Activated naive CD4-positive, alpha-beta T cell treated with anti-CD3 and anti-CD28 coated beads, Interleukin-2, amount 50 U/mL, for 24 hours (primary cell): ENCODE measurements at regions not wholly inside any gene's neighbourhood (a gene's known extent, or its start where the extent isn't known, plus 50 kb on each side); places are given as distances from the start of the nearest gene placed in this dataset.

Source experiments
- H3K27ac Mint-ChIP-seq: one replicate; pipeline ENCODE4 v1.8.0; 2021; ENCODE audit warnings: mild to moderate bottlenecking, mixed read lengths
- H3K27me3 Mint-ChIP-seq: one replicate; pipeline ENCODE4 v1.8.0; 2021; ENCODE audit warnings: mixed read lengths
- H3K36me3 Mint-ChIP-seq: one replicate; pipeline ENCODE4 v1.8.0; 2021; ENCODE audit warnings: mixed read lengths
- H3K4me1 Mint-ChIP-seq: one replicate; pipeline ENCODE4 v1.8.0; 2021; ENCODE audit warnings: mixed read lengths
- H3K4me3 Mint-ChIP-seq: one replicate; pipeline ENCODE4 v1.8.0; 2021; ENCODE audit warnings: mild to moderate bottlenecking, mixed read lengths
- H3K9me3 Mint-ChIP-seq: one replicate; pipeline ENCODE4 v1.8.0; 2021; ENCODE audit warnings: mixed read lengths

DNA sequence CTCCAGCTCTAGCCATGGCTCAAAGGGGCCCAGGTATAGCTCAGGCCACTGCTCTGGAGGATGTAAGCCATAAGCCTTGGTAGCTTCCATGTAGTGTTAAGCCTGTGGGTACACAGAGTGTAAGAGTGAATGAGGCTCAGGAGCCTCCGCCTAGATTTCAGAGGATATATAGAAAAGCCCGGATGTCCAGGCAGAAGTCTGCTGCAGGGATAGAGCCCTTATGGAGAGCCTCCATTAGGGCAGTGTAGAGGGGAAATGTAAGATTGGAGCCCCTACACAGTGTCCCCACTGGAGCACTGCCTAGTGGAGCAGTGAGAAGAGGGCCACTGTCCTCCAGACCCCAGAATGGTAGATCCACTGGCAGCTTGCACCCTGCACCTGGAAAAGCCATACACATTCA, 240.8 kb upstream of the KLF14 start:
- H3K27me3 Mint-ChIP-seq, result no peaks in the 10 kb centered on the region
- H3K27ac Mint-ChIP-seq, result peak overlapping the region; percentile 99
- H3K36me3 Mint-ChIP-seq, result peaks cover 32% of the 10 kb centered on the region
- H3K4me1 Mint-ChIP-seq, result peaks cover 77% of the 10 kb centered on the region
- H3K4me3 Mint-ChIP-seq, result no peak overlapping the region
- peaks cover 4% of the 10 kb centered on the region for H3K9me3 Mint-ChIP-seq

DNA sequence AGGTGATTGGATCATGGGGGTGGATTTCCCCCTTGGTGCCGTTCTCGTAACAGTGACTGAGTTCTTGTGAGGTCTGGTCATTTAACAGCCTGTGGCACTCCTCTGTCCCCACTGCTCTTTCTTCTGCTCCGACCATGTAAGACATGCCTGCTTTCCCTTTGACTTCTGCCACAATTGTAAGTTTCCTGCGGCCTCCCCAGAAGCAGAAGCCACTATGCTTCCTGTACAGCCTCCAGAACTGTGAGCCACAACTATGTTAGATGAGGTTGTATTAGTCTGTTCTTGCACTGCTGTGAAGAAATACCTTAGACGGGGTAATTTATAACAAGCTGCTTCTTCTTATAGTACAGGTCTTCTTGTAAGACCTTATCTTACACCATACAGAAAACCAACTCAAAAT, 241.7 kb upstream of the KLF14 start:
- H3K4me1 Mint-ChIP-seq, result peaks cover 69% of the 10 kb centered on the region
- no peaks in the 10 kb centered on the region for H3K27me3 Mint-ChIP-seq
- peak overlapping the region; percentile 99 for H3K27ac Mint-ChIP-seq
- peaks cover 32% of the 10 kb centered on the region for H3K36me3 Mint-ChIP-seq
- no peak overlapping the region for H3K4me3 Mint-ChIP-seq
- peaks cover 4% of the 10 kb centered on the region for H3K9me3 Mint-ChIP-seq

- Mint-ChIP-seq H3K27ac (no peak overlapping the region), H3K9me3 (no peaks in the 10 kb centered on the region), H3K36me3 (peaks cover 6% of the 10 kb centered on the region), H3K27me3 (no peaks in the 10 kb centered on the region), H3K4me1 (peaks cover 13% of the 10 kb centered on the region), H3K4me3 (no peak overlapping the region)
Measured at GRCh38 chr7:130982160-130982638, 248.2 kb upstream of the KLF14 start.

GRCh38 chr7:130982651-130983050, 248.6 kb upstream of the KLF14 start:
- Mint-ChIP-seq H3K27ac (no peak overlapping the region), H3K27me3 (no peaks in the 10 kb centered on the region), H3K4me3 (no peak overlapping the region), H3K9me3 (no peaks in the 10 kb centered on the region), H3K4me1 (peaks cover 13% of the 10 kb centered on the region), H3K36me3 (peaks cover 4% of the 10 kb centered on the region)

- peak overlapping the region; percentile 31 for H3K4me3 Mint-ChIP-seq
- peaks cover 4% of the 10 kb centered on the region for H3K36me3 Mint-ChIP-seq
- peaks cover 2% of the 10 kb centered on the region for H3K4me1 Mint-ChIP-seq
- peak overlapping the region; percentile 94 for H3K27ac Mint-ChIP-seq
- H3K27me3 Mint-ChIP-seq, result no peaks in the 10 kb centered on the region
- no peaks in the 10 kb centered on the region for H3K9me3 Mint-ChIP-seq
Measured at GRCh38 chr7:130985361-130985760, 251.4 kb upstream of the KLF14 start.

- peaks cover 11% of the 10 kb centered on the region for H3K4me1 Mint-ChIP-seq
- H3K4me3 Mint-ChIP-seq, result peak overlapping the region; percentile 31
- H3K36me3 Mint-ChIP-seq, result peaks cover 4% of the 10 kb centered on the region
- no peaks in the 10 kb centered on the region for H3K27me3 Mint-ChIP-seq
- H3K9me3 Mint-ChIP-seq, result no peaks in the 10 kb centered on the region
- peak overlapping the region; percentile 94 for H3K27ac Mint-ChIP-seq
Measured at GRCh38 chr7:130986261-130986690, 252.3 kb upstream of the KLF14 start.

GRCh38 chr7:130987092-130987491, 253.1 kb upstream of the KLF14 start:
- Mint-ChIP-seq H3K4me1 (peaks cover 20% of the 10 kb centered on the region), H3K9me3 (no peaks in the 10 kb centered on the region), H3K36me3 (peaks cover 5% of the 10 kb centered on the region), H3K27me3 (no peaks in the 10 kb centered on the region), H3K27ac (peak overlapping the region; percentile 94), H3K4me3 (peak overlapping the region; percentile 31)

GRCh38 chr7:130988443-130988842, 254.4 kb upstream of the KLF14 start:
- Mint-ChIP-seq H3K9me3 (no peaks in the 10 kb centered on the region), H3K4me1 (peaks cover 29% of the 10 kb centered on the region), H3K36me3 (peaks cover 6% of the 10 kb centered on the region), H3K4me3 (no peak overlapping the region), H3K27me3 (no peaks in the 10 kb centered on the region), H3K27ac (peak overlapping the region; percentile 90)

DNA sequence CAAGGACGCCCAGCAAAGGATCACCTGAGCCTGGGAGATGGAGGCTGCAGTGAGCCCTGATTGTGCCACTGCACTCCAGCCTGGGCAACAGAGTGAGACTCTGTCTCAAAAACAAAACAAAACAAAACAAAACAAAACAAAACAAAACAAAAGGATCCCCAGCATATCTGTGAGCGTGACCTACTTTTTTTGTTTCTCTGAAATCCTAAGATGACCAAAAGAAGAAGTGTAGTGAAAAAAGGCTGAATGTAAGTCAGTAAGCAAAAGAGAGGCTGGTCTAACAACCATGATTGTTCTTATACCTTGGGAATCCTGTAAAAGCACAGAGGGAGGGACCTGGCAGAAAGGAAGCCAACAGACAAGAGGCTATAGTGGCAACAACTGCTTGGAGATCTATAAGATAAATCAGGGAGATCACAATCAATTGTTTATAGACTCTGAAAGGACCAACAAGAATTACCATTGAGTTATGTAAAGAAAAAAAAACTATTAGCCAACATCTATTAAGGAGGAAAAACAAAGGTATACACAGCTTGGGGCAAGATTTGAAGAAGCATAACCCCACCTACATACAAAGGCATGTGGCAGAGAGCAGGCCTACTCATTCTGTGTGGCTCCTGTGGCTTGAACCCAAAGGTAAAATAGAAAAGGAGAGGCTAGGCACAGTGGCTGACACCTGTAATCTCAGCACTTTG, 255.2 kb upstream of the KLF14 start:
- Mint-ChIP-seq H3K4me1 (peaks cover 35% of the 10 kb centered on the region), H3K4me3 (peak overlapping the region; percentile 38), H3K9me3 (no peaks in the 10 kb centered on the region), H3K36me3 (peaks cover 8% of the 10 kb centered on the region), H3K27ac (peak overlapping the region; percentile 90), H3K27me3 (no peaks in the 10 kb centered on the region)

DNA sequence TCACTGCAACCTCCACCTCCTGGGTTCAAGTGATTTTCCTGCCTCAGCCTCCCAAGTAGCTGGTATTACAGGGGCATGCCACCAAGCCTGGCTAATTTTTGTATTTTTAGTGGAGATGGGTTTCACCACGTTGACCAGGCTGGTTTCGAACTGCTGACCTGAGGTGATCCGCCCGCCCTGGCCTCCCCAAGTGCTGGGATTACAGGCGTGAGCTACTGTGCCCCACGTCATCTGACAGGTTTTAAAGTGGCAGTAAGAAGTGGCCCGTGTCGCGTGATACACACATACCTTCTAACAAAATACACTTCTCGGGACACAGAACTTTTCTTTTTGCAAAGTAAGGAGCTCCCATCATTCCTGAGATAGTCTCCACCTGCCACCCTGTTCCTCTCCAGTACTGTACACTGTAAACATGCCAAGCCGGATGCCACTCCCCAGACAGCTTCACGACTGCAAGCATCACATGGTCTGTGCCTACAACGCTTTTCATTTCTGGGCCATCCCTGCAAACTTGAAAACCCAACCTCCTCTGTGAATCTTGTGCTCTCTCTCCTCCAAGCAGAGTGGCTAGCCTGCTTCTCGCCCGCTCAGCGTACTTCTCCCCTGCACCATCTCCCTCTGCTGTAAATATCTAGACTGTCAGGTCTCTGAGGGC, 256.3 kb upstream of the KLF14 start:
- peak overlapping the region; percentile 6 for H3K4me3 Mint-ChIP-seq
- peaks cover 8% of the 10 kb centered on the region for H3K36me3 Mint-ChIP-seq
- peak overlapping the region; percentile 64 for H3K27ac Mint-ChIP-seq

DNA sequence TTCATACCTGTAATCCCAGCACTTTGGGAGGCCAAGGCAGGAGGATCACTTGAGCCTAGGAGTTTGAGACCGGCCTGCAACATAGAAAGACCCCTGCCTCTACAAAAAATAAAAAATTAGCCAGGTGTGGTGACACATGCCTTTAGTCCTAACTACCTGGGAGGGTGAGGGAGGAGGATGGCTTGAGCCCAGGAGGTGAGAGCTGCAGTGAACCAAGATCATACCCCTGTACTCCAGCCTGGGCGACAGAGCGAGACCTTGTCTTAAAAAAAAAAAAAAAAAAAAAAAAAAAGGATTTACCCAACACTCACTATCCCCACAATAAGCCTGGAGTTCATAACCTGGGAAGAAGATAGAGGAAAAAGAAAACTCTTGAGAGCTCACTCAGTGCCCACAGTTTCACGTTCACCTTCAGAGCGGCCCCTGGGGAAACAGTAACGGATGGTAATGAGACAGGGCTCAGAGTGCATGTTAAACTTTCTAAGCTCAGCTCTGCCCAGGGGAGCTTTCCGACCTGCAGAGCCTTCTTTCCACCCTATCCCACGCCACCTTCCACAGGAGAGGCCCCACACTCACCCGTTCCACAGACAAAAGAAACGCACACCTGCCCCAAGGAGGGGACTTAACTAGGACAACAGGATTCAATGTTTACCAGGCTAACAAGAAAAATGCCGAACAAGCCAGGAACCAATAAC, 259.8 kb upstream of the KLF14 start:
- H3K4me3 Mint-ChIP-seq, result peak overlapping the region; percentile 33
- no peaks in the 10 kb centered on the region for H3K27me3 Mint-ChIP-seq
- H3K4me1 Mint-ChIP-seq, result peaks cover 79% of the 10 kb centered on the region
- peak overlapping the region; percentile 94 for H3K27ac Mint-ChIP-seq
- H3K36me3 Mint-ChIP-seq, result peaks cover 7% of the 10 kb centered on the region
- H3K9me3 Mint-ChIP-seq, result no peaks in the 10 kb centered on the region

More for the DNA sequence above, 256.3 kb upstream of the KLF14 start:
- Mint-ChIP-seq H3K4me1 (peaks cover 46% of the 10 kb centered on the region), H3K9me3 (no peaks in the 10 kb centered on the region), H3K27me3 (no peaks in the 10 kb centered on the region)

- Mint-ChIP-seq H3K9me3 (no peaks in the 10 kb centered on the region), H3K27ac (peak overlapping the region; percentile 94), H3K4me1 (peaks cover 86% of the 10 kb centered on the region), H3K36me3 (peaks cover 7% of the 10 kb centered on the region), H3K27me3 (no peaks in the 10 kb centered on the region), H3K4me3 (peak overlapping the region; percentile 33)
Measured at GRCh38 chr7:130994378-130995115, 260.5 kb upstream of the KLF14 start.

GRCh38 chr7:130995252-130996081, 261.5 kb upstream of the KLF14 start:
- no peaks in the 10 kb centered on the region for H3K9me3 Mint-ChIP-seq
- peak overlapping the region; percentile 79 for H3K4me3 Mint-ChIP-seq
- H3K27ac Mint-ChIP-seq, result peak overlapping the region; percentile 96
- H3K27me3 Mint-ChIP-seq, result no peaks in the 10 kb centered on the region
- peaks cover 92% of the 10 kb centered on the region for H3K4me1 Mint-ChIP-seq
- peaks cover 9% of the 10 kb centered on the region for H3K36me3 Mint-ChIP-seq

- H3K27me3 Mint-ChIP-seq, result no peaks in the 10 kb centered on the region
- peak overlapping the region; percentile 96 for H3K27ac Mint-ChIP-seq
- H3K4me3 Mint-ChIP-seq, result peak overlapping the region; percentile 79
- H3K36me3 Mint-ChIP-seq, result peaks cover 9% of the 10 kb centered on the region
- peaks cover 84% of the 10 kb centered on the region for H3K4me1 Mint-ChIP-seq
- no peaks in the 10 kb centered on the region for H3K9me3 Mint-ChIP-seq
Measured at GRCh38 chr7:130996205-130996832, 262.3 kb upstream of the KLF14 start.
